K562 (cell line): ENCODE measurements at regions not wholly inside any gene's neighbourhood (a gene's known extent, or its start where the extent isn't known, plus 50 kb on each side); places are given as distances from the start of the nearest gene placed in this dataset.

Source experiments
- ATAC-seq: fragments of 200-7000 bp; cut with Tn5 transposase; 3 replicates; pipeline ENCODE4 v1.9.1; 2020; ENCODE audit warnings: moderate library complexity
- BruUV-seq: library from RNA; stranded (reverse); fragments of 400-500 nt; replicated peaks from 2 replicates; lab custom pipeline; 2021; lab: Mats Ljungman, UMichigan
- CTCF ChIA-PET: fragments of 300-600 bp; formaldehyde crosslinking; extraction: SDS; loops from one replicate; lab custom pipeline; 2021; ENCODE audit warnings: low intra/inter-chr PET ratio; lab: Yijun Ruan, JAX
- POLR2A ChIA-PET: fragments of 300-600, 350-650 bp; sonication (Branson Sonifier 250); formaldehyde crosslinking; extraction: SDS; loops from one replicate; lab custom pipeline; 2021; ENCODE audit warnings: antibody characterized with exemption, inconsistent platforms; lab: Yijun Ruan, JAX
- DNase-seq, 4 experiments: peaks; one replicate each; pipeline versions ENCODE4 v3.0.0 to v3.0.0-alpha.2; 2011 to 2018; ENCODE audit warnings: low spot score in 3 of 4, mixed read lengths in 3 of 4; ENCODE audit errors: extremely low read depth in 1 of 4
- FAIRE-seq: peaks from 2 replicates; lab custom pipeline; 2011; peaks lifted over from hg19 to GRCh38; lab: Jason Lieb, UNC
- H2AFZ ChIP-seq: 2 replicates; pipeline ENCODE4 v1.6.0; 2011; ENCODE audit warnings: low read depth, low read length, control low read depth, inconsistent platforms
- H3K27ac ChIP-seq: fragments of 200-600 bp; 3 replicates; pipeline ENCODE4 v1.8.0; 2011; ENCODE audit warnings: low read depth, mild to moderate bottlenecking, control low read depth, inconsistent platforms, low read length, moderate library complexity, mixed read lengths; ENCODE audit errors: extremely low read depth
- H3K27me3 ChIP-seq, 2 experiments: fragments of 300-600 bp in 1 of 2; 2 replicates in 1 of 2; 3 replicates in 1 of 2; pipeline versions ENCODE4 v1.6.0 to v1.8.0; 2011; ENCODE audit warnings: inconsistent platforms in 2 of 2, low read length in 2 of 2, mild to moderate bottlenecking in 1 of 2, mixed read lengths in 1 of 2, moderate library complexity in 1 of 2; ENCODE audit not compliant: control insufficient read depth in 2 of 2, insufficient read depth in 2 of 2
- H3K36me3 ChIP-seq: fragments of 300-600 bp; 3 replicates; pipeline ENCODE4 v1.8.0; 2011; ENCODE audit warnings: mild to moderate bottlenecking, low read length, inconsistent platforms; ENCODE audit not compliant: control insufficient read depth, insufficient read depth
- H3K4me1 ChIP-seq, 2 experiments: fragments of 200-600 bp in 1 of 2; replicated peaks in 1 of 2; 2 replicates in 1 of 2; 3 replicates in 1 of 2; pipeline versions ENCODE4 v1.5.1 to v1.8.0; 2011; ENCODE audit warnings: inconsistent platforms in 2 of 2, low read length in 2 of 2, mild to moderate bottlenecking in 1 of 2, mixed read lengths in 1 of 2, moderate library complexity in 1 of 2; ENCODE audit not compliant: control insufficient read depth in 2 of 2, insufficient read depth in 2 of 2
- H3K4me2 ChIP-seq: 2 replicates; pipeline ENCODE4 v1.6.1; 2011; ENCODE audit warnings: low read length, control low read depth, inconsistent platforms, mixed read lengths; ENCODE audit not compliant: insufficient read depth
- H3K4me3 ChIP-seq: fragments of 200-600 bp; sonication (generic), shearing (Covaris generic); 2 replicates; pipeline ENCODE4 v1.5.1; 2016; ENCODE audit warnings: control low read depth, inconsistent platforms
- H3K79me2 ChIP-seq: fragments of 200-600 bp; 3 replicates; pipeline ENCODE4 v1.8.0; 2011; ENCODE audit warnings: low read length, inconsistent platforms; ENCODE audit not compliant: control insufficient read depth, insufficient read depth
- H3K9ac ChIP-seq, 2 experiments: 2 replicates each; pipeline versions ENCODE4 v1.6.0 to v1.6.1; 2011; ENCODE audit warnings: low read depth in 2 of 2, low read length in 2 of 2, control low read depth in 1 of 2, inconsistent platforms in 1 of 2, mild to moderate bottlenecking in 1 of 2, mixed read lengths in 1 of 2; ENCODE audit not compliant: insufficient read depth in 1 of 2
- H3K9me1 ChIP-seq: one replicate; pipeline ENCODE4 v1.6.0; 2011; ENCODE audit warnings: inconsistent platforms, mild to moderate bottlenecking, low read length, moderate library complexity; ENCODE audit not compliant: control insufficient read depth, insufficient read depth
- H3K9me3 ChIP-seq: replicated peaks from 2 replicates; pipeline ENCODE4 v1.5.1; 2011; ENCODE audit warnings: low read depth, low read length, inconsistent platforms; ENCODE audit not compliant: control insufficient read depth, insufficient read depth
- H4K20me1 ChIP-seq: replicated peaks from 2 replicates; pipeline ENCODE4 v1.6.1; 2011; ENCODE audit warnings: low read length, inconsistent platforms, mixed read lengths; ENCODE audit not compliant: control insufficient read depth, insufficient read depth
- ETV6 ChIP-seq, 3 experiments: fragments of 150-350 bp in 1 of 3; sonication (generic) in 1 of 3; formaldehyde crosslinking in 1 of 3; IDR thresholded peaks; 2 replicates each; pipeline versions ENCODE4 v1.6.1 to v1.8.0; 2014 to 2022; ENCODE audit warnings: borderline replicate concordance in 2 of 3, low read depth in 2 of 3, antibody characterized with exemption in 1 of 3, low read length in 1 of 3, mild to moderate bottlenecking in 1 of 3, missing genetic modification reagents in 1 of 3
- KAT8 ChIP-seq: fragments of 450-650 bp; IDR thresholded peaks from 2 replicates; pipeline ENCODE4 v1.6.1; 2016; ENCODE audit warnings: low read depth, mild to moderate bottlenecking
- MXI1 ChIP-seq: IDR thresholded peaks from 2 replicates; pipeline ENCODE4 v1.6.1; 2011; ENCODE audit warnings: low read depth, mild to moderate bottlenecking, improper control_type of control experiment, low read length
- PHF8 ChIP-seq: fragments of 200-600 bp; sonication (generic); IDR thresholded peaks from 2 replicates; pipeline ENCODE4 v1.6.1; 2012; ENCODE audit warnings: mixed run types, mild to moderate bottlenecking, inconsistent platforms, low read length, moderate library complexity, borderline replicate concordance
- RBM22 ChIP-seq: fragments of 200-400 bp; formaldehyde crosslinking; IDR thresholded peaks from 2 replicates; pipeline ENCODE4 v1.6.1; 2018; ENCODE audit warnings: low read length, low read depth; ENCODE audit not compliant: poor library complexity, severe bottlenecking
- TAF15 ChIP-seq: fragments of 200-400 bp; formaldehyde crosslinking; IDR thresholded peaks from 2 replicates; pipeline ENCODE4 v1.6.1; 2017; ENCODE audit warnings: mild to moderate bottlenecking, low read depth, low read length, moderate library complexity
- TAF9B ChIP-seq: fragments of 450-650 bp; IDR thresholded peaks from 2 replicates; pipeline ENCODE4 v1.6.1; 2018; ENCODE audit warnings: mild to moderate bottlenecking; ENCODE audit not compliant: partially characterized antibody
- ZBTB8A ChIP-seq: fragments of 450-650 bp; IDR thresholded peaks from 2 replicates; pipeline ENCODE4 v1.6.1; 2018; ENCODE audit warnings: mild to moderate bottlenecking, moderate library complexity; ENCODE audit not compliant: partially characterized antibody
- ZNF146 ChIP-seq: IDR thresholded peaks from one replicate; pipeline ENCODE4 v1.6.1; 2018; ENCODE audit warnings: missing compliant biosample characterization; ENCODE audit not compliant: unreplicated experiment
- ZNF445 ChIP-seq: fragments of 250-450 bp; sonication (Bioruptor Pico); IDR thresholded peaks from 2 replicates; pipeline ENCODE4 v1.4.0; 2020; ENCODE audit warnings: low read depth, mild to moderate bottlenecking, moderate library complexity
- WGBS: fragments of 100-300 bp; shearing (Covaris generic); methylation state at CpG from one replicate; pipeline ENCODE4 v1.1.6; 2016; ENCODE audit warnings: low coverage, mixed read lengths; ENCODE audit not compliant: insufficient coverage; ENCODE audit errors: missing lambda C conversion rate; 5-methylcytosine and 5-hydroxymethylcytosine counted together
- in situ Hi-C: fragments of 300-500 bp; cut with MboI; formaldehyde crosslinking; loops from 4 replicates; pipeline ENCODE4 v1.15.0; 2018; ENCODE audit warnings: inconsistent platforms, mixed read lengths
- intact Hi-C: fragments of 100-400 bp; cut with micrococcal nuclease; formaldehyde crosslinking; loops from 2 replicates; pipeline ENCODE4 v1.14.2; 2022
- TF ChIP-seq, protein P1 (sequence below): fragments of 150-350 bp; conservative IDR thresholded peaks from 2 replicates; pipeline ENCODE4 v1.6.1; 2014; ENCODE audit warnings: low read length
- TF ChIP-seq, protein P2 (sequence below): fragments of 250-450 bp; sonication (Bioruptor Pico); IDR thresholded peaks from 2 replicates; pipeline ENCODE4 v1.8.0; 2021; ENCODE audit warnings: moderate library complexity, mild to moderate bottlenecking, inconsistent platforms
- TF ChIP-seq, protein P3 (sequence below): sonication (generic); formaldehyde crosslinking; IDR thresholded peaks from 2 replicates; pipeline ENCODE4 v1.4.0; 2020; ENCODE audit warnings: mild to moderate bottlenecking, missing genetic modification reagents
- TF ChIP-seq, protein P4 (sequence below): sonication (generic); formaldehyde crosslinking; IDR thresholded peaks from 2 replicates; pipeline ENCODE4 v1.8.1; 2023; ENCODE audit warnings: mild to moderate bottlenecking, missing genetic modification reagents, moderate library complexity
- TF ChIP-seq, protein P5 (sequence below): fragments of 250-450 bp; sonication (Bioruptor Pico); IDR thresholded peaks from 2 replicates; pipeline ENCODE4 v1.5.0; 2021

DNA sequence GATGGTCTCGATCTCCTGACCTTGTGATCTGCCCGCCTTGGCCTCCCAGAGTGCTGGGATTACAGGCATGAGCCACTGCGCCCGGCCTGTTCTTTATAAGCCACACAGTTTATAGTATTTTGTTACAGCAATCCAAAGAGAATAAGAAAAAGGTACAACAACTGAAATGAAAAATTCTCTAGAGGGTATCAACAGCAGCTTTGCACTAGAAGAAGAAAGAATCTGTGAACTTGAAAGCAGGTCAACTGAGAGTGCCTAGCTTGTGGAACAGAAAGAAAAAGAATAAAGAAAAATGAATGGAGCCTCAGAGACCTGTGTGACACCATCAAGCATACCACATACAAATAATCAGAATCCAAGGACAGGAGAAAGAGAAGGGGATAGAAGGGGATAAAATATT, 66.8 kb upstream of the CTLA4 start:
- ATAC-seq (no peak), FAIRE-seq (no peak), DNase-seq (no peak)
- no peak overlapping the region for H3K9ac ChIP-seq
- intact Hi-C loops, result no loop called here
- no peaks in the 10 kb centered on the region for H4K20me1 ChIP-seq
- in situ Hi-C loops, result no loop called here
- 0% methylated on average over 4 of the region's 4 CpGs for WGBS
- no peaks in the 10 kb centered on the region for H3K79me2 ChIP-seq
- no peak overlapping the region for H3K4me3 ChIP-seq
- no peak overlapping the region for H2AFZ ChIP-seq
- no peaks in the 10 kb centered on the region for H3K9me3 ChIP-seq
- H3K27ac ChIP-seq, result no peak overlapping the region
- no peaks in the 10 kb centered on the region for H3K27me3 ChIP-seq
- H3K9me1 ChIP-seq, result no peaks in the 10 kb centered on the region
- H3K36me3 ChIP-seq, result no peaks in the 10 kb centered on the region
- BruUV-seq, result no TSS peak
- no peak overlapping the region for H3K4me2 ChIP-seq
- POLR2A ChIA-PET, result no interaction called here
- H3K4me1 ChIP-seq, result no peaks in the 10 kb centered on the region
- CTCF ChIA-PET, result no interaction called here
- TF ChIP-seq ZNF146 (CRISPR knock-in tag), result no peak
- TF ChIP-seq, protein P1, sequence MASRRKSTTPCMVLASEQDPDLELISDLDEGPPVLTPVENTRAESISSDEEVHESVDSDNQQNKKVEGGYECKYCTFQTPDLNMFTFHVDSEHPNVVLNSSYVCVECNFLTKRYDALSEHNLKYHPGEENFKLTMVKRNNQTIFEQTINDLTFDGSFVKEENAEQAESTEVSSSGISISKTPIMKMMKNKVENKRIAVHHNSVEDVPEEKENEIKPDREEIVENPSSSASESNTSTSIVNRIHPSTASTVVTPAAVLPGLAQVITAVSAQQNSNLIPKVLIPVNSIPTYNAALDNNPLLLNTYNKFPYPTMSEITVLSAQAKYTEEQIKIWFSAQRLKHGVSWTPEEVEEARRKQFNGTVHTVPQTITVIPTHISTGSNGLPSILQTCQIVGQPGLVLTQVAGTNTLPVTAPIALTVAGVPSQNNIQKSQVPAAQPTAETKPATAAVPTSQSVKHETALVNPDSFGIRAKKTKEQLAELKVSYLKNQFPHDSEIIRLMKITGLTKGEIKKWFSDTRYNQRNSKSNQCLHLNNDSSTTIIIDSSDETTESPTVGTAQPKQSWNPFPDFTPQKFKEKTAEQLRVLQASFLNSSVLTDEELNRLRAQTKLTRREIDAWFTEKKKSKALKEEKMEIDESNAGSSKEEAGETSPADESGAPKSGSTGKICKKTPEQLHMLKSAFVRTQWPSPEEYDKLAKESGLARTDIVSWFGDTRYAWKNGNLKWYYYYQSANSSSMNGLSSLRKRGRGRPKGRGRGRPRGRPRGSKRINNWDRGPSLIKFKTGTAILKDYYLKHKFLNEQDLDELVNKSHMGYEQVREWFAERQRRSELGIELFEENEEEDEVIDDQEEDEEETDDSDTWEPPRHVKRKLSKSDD, result no peak
- no peak for TF ChIP-seq PHF8
- TF ChIP-seq, protein P2, sequence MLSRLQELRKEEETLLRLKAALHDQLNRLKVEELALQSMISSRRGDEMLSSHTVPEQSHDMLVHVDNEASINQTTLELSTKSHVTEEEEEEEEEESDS (CRISPR knock-in tag), result no peak
- TF ChIP-seq, protein P3, sequence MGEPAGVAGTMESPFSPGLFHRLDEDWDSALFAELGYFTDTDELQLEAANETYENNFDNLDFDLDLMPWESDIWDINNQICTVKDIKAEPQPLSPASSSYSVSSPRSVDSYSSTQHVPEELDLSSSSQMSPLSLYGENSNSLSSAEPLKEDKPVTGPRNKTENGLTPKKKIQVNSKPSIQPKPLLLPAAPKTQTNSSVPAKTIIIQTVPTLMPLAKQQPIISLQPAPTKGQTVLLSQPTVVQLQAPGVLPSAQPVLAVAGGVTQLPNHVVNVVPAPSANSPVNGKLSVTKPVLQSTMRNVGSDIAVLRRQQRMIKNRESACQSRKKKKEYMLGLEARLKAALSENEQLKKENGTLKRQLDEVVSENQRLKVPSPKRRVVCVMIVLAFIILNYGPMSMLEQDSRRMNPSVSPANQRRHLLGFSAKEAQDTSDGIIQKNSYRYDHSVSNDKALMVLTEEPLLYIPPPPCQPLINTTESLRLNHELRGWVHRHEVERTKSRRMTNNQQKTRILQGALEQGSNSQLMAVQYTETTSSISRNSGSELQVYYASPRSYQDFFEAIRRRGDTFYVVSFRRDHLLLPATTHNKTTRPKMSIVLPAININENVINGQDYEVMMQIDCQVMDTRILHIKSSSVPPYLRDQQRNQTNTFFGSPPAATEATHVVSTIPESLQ (CRISPR knock-in tag), result no peak
- TF ChIP-seq, protein P4, sequence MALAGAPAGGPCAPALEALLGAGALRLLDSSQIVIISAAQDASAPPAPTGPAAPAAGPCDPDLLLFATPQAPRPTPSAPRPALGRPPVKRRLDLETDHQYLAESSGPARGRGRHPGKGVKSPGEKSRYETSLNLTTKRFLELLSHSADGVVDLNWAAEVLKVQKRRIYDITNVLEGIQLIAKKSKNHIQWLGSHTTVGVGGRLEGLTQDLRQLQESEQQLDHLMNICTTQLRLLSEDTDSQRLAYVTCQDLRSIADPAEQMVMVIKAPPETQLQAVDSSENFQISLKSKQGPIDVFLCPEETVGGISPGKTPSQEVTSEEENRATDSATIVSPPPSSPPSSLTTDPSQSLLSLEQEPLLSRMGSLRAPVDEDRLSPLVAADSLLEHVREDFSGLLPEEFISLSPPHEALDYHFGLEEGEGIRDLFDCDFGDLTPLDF (CRISPR knock-in tag), result no peak
- TF ChIP-seq ZBTB8A, result no peak
- no peak for TF ChIP-seq KAT8
- no peak for TF ChIP-seq MXI1
- TF ChIP-seq RBM22, result no peak
- no peak for TF ChIP-seq ETV6 (IDR thresholded peaks at IDR 0.05; ENCODE audit: borderline replicate concordance in 1 of 2, low read depth in 2 of 2, low read length in 1 of 2)
- no peak for TF ChIP-seq ETV6 (CRISPR knock-in tag; IDR thresholded peaks at IDR 0.05; ENCODE audit: borderline replicate concordance)
- TF ChIP-seq TAF15, result no peak
- TF ChIP-seq ZNF445, result no peak
- no peak for TF ChIP-seq TAF9B
- TF ChIP-seq, protein P5, sequence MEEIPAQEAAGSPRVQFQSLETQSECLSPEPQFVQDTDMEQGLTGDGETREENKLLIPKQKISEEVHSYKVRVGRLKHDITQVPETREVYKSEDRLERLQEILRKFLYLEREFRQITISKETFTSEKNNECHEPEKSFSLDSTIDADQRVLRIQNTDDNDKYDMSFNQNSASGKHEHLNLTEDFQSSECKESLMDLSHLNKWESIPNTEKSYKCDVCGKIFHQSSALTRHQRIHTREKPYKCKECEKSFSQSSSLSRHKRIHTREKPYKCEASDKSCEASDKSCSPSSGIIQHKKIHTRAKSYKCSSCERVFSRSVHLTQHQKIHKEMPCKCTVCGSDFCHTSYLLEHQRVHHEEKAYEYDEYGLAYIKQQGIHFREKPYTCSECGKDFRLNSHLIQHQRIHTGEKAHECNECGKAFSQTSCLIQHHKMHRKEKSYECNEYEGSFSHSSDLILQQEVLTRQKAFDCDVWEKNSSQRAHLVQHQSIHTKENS (CRISPR knock-in tag), result no peak
